Esophagus squamous epithelium (tissue), 4 donors: ENCODE measurements at regions not wholly inside any gene's neighbourhood (a gene's known extent, or its start where the extent isn't known, plus 50 kb on each side); places are given as distances from the start of the nearest gene placed in this dataset.

Experiments
- CTCF ChIP-seq, 6 experiments: fragments of 450-650 bp in 4 of 6; fragments of 200-600 bp in 2 of 6; sonication (generic) in 2 of 6; IDR thresholded peaks; one replicate each; pipeline ENCODE4 v1.5.1; 2016 to 2019; ENCODE audit warnings: antibody characterized with exemption in 6 of 6, mild to moderate bottlenecking in 4 of 6, moderate library complexity in 4 of 6
- POLR2A ChIP-seq, 4 donors: fragments of 450-650 bp; IDR thresholded peaks; one replicate each; pipeline ENCODE4 v1.6.1; 2017; ENCODE audit warnings: antibody characterized with exemption in 4 of 4, mild to moderate bottlenecking in 4 of 4, moderate library complexity in 3 of 4

GRCh38 chr3:163306405-163306804 is 1771.9 kb downstream of the SI start:
- TF ChIP-seq CTCF (IDR thresholded peaks at IDR 0.05) (no peak), POLR2A (IDR thresholded peaks at IDR 0.05) (no peak)
